ENCODE measurements at regions not wholly inside any gene's neighbourhood (a gene's known extent, or its start where the extent isn't known, plus 50 kb on each side); places are given as distances from the start of the nearest gene placed in this dataset.

DNA sequence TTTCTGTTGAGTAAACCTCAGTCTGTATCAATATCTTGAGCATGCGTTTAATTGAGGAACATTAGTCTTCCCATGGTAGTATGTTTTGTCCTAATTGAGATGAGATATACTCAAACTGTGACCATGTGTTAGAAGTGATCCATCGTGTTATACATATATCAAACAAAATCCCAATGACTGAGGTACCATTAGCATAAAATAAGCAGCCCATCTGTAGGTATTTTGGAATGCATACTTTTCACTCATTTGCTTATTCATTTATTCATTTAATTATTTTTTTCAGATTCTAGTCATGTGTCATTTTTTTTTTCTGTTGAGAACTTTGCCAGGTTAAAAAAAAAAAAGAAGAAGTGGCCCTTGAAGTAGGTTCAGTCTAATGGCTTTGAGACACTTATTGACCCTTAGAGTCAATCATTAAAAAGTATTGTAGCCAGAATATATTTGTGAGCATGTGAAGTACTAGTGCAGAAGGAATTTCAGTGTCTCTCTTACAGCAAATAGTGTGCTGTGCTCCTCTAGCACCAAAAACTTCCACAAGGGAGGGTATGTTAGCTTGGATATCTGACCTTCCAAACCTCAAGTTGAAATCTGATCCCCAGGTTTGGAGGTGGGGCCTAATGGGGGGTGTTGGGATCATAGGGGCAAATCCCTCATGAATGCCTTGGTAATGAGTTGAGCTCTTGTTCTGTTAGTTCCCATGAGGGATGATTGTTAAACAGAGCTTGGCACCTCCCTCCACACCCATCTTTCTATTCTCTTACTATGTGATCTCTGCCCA is 130.8 kb upstream of the NPY2R start:
- DNase-seq (ENCODE audit: low read depth), result no peak
- H3K4me3 ChIP-seq (ENCODE audit: low read length), result no peak overlapping the region
- no peak for TF ChIP-seq CTCF (conservative IDR thresholded peaks at IDR 0.05; ENCODE audit: low read depth, low read length)

DNA sequence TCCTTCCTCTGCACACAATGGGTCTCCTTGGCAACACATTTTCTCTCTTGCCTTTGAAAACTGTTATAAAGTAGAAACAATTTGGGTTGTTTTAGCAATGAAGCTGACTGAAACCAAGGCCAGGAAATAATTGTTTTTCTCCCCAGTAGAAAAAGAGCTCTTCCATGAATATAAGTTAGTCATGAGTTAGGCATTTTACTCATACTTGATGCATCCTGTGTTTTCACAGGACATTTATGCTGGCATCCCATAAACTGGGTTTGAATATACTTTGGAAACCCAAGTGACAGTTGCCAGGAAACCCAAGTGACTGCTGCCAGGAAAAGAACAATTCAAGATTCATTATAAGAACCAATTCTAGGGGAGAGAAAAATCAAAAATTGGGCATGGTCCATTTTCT is 128.6 kb upstream of the NPY2R start:
- no peak for DNase-seq (ENCODE audit: low read depth)
- TF ChIP-seq CTCF (conservative IDR thresholded peaks at IDR 0.05; ENCODE audit: low read depth, low read length), result no peak
- H3K4me3 ChIP-seq (ENCODE audit: low read length), result no peak overlapping the region

- TF ChIP-seq CTCF (conservative IDR thresholded peaks at IDR 0.05; ENCODE audit: low read depth, low read length), result no peak
- no peak overlapping the region for H3K4me3 ChIP-seq (ENCODE audit: low read length)
- no peak for DNase-seq (ENCODE audit: low read depth)
These were observed 127.2 kb upstream of the NPY2R start for GRCh38 chr4:155081222-155081621.

GRCh38 chr4:155085843-155086530 is 122.4 kb upstream of the NPY2R start:
- peak; percentile 36 for DNase-seq (ENCODE audit: low read depth)
- no peak for TF ChIP-seq CTCF (conservative IDR thresholded peaks at IDR 0.05; ENCODE audit: low read depth, low read length)
- no peak overlapping the region for H3K4me3 ChIP-seq (ENCODE audit: low read length)

DNA sequence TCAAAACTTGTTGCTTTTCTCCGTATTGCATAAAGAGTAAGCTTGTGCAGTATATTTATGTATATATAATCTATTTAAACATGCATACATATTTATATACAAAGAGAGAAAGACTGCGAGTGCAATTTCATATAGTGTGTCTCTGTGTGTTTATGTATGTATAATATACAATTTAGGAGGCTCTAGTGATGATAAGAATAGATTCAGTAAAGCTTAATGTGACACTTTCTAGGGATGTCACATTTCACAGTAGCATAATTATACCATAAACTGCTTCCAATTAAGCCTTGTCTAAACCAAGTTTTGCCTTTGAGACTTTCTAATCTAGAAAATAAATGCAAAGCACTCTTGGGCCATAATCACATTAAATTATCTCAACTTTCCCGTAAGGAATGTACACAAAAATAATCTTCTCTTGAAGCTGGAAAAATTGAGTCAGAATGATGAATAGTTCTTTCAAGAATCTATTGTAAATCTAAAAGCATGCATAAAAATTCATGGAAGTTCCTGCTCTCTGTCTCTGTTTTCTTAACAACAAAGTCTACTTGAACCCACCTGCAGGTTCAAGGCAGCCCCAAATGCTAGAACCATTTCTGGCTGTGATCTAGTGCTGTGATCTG is 114.1 kb upstream of the NPY2R start:
- H3K4me3 ChIP-seq (ENCODE audit: low read length), result no peak overlapping the region
- peak; percentile 38 for DNase-seq (ENCODE audit: low read depth)
- no peak for TF ChIP-seq CTCF (conservative IDR thresholded peaks at IDR 0.05; ENCODE audit: low read depth, low read length)

GRCh38 chr4:155099231-155099630 is 109.2 kb upstream of the NPY2R start:
- no peak overlapping the region for H3K4me3 ChIP-seq (ENCODE audit: low read length)
- TF ChIP-seq CTCF (conservative IDR thresholded peaks at IDR 0.05; ENCODE audit: low read depth, low read length), result no peak
- DNase-seq (ENCODE audit: low read depth), result no peak
